ENCODE measurements at regions not wholly inside any gene's neighbourhood (a gene's known extent, or its start where the extent isn't known, plus 50 kb on each side); places are given as distances from the start of the nearest gene placed in this dataset.

GRCh38 chr10:88138319-88138848 is 275.0 kb downstream of the PTEN start:
- intact Hi-C loops (cut with micrococcal nuclease; ENCODE audit: unreplicated experiment) = no loop called here
- BruUV-seq (replicated peaks) = no TSS peak
- in situ Hi-C loops (cut with HindIII; ENCODE audit: low pct_unique_long_range_greater_than_20kb, low sequenced_read_pairs) = no loop called here
- ATAC-seq (no peak), DNase-seq (ENCODE audit: low read depth, low spot score) (no peak)
- ChIA-PET POLR2A (no interaction called here), CTCF (no interaction called here)
- Histone ChIP-seq H3K9me3 (ENCODE audit: control insufficient read depth, insufficient read depth, low read depth, low read length) (no peaks in the 10 kb centered on the region), H3K4me3 (ENCODE audit: low read depth in 2 of 2, low read length in 2 of 2) (no peak overlapping the region), H3K27ac (ENCODE audit: low read length) (no peak overlapping the region), H3K36me3 (ENCODE audit: control insufficient read depth, insufficient read depth, low read length) (no peaks in the 10 kb centered on the region), H3K27me3 (ENCODE audit: control insufficient read depth, insufficient read depth, low read length) (no peaks in the 10 kb centered on the region), H3K4me1 (ENCODE audit: control insufficient read depth, insufficient read depth, low read length) (no peaks in the 10 kb centered on the region)
- TF ChIP-seq TCF7L2 (IDR thresholded peaks at IDR 0.05; ENCODE audit: low read depth, low read length) (no peak), SIN3A (IDR thresholded peaks at IDR 0.05; ENCODE audit: borderline replicate concordance, insufficient read depth, low read depth, low read length) (no peak), POLR2AphosphoS5 (IDR thresholded peaks at IDR 0.05; ENCODE audit: low read depth, low read length) (no peak), REST (IDR thresholded peaks at IDR 0.05; ENCODE audit: insufficient read depth in 1 of 2, low read depth in 2 of 2, low read length in 1 of 2) (no peak)
- TF ChIP-seq, protein P1, sequence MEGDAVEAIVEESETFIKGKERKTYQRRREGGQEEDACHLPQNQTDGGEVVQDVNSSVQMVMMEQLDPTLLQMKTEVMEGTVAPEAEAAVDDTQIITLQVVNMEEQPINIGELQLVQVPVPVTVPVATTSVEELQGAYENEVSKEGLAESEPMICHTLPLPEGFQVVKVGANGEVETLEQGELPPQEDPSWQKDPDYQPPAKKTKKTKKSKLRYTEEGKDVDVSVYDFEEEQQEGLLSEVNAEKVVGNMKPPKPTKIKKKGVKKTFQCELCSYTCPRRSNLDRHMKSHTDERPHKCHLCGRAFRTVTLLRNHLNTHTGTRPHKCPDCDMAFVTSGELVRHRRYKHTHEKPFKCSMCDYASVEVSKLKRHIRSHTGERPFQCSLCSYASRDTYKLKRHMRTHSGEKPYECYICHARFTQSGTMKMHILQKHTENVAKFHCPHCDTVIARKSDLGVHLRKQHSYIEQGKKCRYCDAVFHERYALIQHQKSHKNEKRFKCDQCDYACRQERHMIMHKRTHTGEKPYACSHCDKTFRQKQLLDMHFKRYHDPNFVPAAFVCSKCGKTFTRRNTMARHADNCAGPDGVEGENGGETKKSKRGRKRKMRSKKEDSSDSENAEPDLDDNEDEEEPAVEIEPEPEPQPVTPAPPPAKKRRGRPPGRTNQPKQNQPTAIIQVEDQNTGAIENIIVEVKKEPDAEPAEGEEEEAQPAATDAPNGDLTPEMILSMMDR (IDR thresholded peaks at IDR 0.05) = no peak

DNA sequence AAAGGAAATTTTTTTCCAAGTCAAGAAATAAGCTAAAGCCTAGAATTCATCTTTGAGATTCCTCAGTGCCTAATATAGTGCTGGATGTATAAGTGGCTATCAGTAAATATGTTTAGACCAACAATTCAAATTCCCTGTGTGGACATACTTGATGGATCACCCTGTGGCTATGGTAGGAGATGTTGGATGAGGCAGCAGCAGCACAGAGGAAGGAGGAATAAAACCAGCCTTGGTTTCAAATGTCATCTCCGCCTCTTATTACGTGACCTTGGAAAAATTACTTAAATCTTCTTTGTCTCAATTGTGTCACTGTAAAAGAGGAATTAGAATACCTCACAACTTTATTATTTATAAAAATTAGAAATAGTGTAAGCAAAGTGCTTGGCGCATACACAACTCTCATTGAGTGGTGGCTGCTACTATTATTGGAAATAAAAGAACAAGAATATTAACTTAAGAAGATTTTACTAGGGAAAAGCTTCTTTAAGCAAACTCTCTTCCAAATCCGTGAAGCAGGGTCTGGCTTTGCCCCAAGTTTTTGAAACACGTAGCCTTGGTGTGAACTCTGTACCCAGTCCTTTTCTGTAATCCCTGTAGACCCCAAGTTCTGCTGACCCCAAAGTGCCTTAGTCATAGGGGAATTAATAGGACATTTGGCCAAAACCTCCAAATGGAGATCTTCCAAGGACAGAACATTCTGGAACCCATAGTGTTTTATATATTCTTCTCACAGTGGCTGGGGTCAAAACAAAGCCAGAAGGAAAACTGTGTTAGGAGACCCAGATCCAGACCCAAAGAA is 283.8 kb downstream of the PTEN start:
- BruUV-seq (replicated peaks) = no TSS peak
- DNase-seq (ENCODE audit: low read depth, low spot score) = no peak
- in situ Hi-C loops (cut with HindIII; ENCODE audit: low pct_unique_long_range_greater_than_20kb, low sequenced_read_pairs) (no loop called here), intact Hi-C loops (cut with micrococcal nuclease; ENCODE audit: unreplicated experiment) (no loop called here)
- POLR2A ChIA-PET = no interaction called here
- Histone ChIP-seq H3K27me3 (ENCODE audit: control insufficient read depth, insufficient read depth, low read length) (no peaks in the 10 kb centered on the region; the same call in 1 of the 2 replicates), H3K27ac (ENCODE audit: low read length) (no peak overlapping the region), H3K4me1 (ENCODE audit: control insufficient read depth, insufficient read depth, low read length) (no peaks in the 10 kb centered on the region), H3K36me3 (ENCODE audit: control insufficient read depth, insufficient read depth, low read length) (no peaks in the 10 kb centered on the region), H3K9me3 (ENCODE audit: control insufficient read depth, insufficient read depth, low read depth, low read length) (no peaks in the 10 kb centered on the region), H3K4me3 (ENCODE audit: low read depth in 2 of 2, low read length in 2 of 2) (no peak overlapping the region)
- ATAC-seq = no peak
- CTCF ChIA-PET = no interaction called here
- TF ChIP-seq POLR2AphosphoS5 (IDR thresholded peaks at IDR 0.05; ENCODE audit: low read depth, low read length) = no peak
- no peak for TF ChIP-seq SIN3A (IDR thresholded peaks at IDR 0.05; ENCODE audit: borderline replicate concordance, insufficient read depth, low read depth, low read length)
- no peak for TF ChIP-seq TCF7L2 (IDR thresholded peaks at IDR 0.05; ENCODE audit: low read depth, low read length)
- TF ChIP-seq, protein P1 (IDR thresholded peaks at IDR 0.05) = no peak
- no peak for TF ChIP-seq REST (IDR thresholded peaks at IDR 0.05; ENCODE audit: insufficient read depth in 1 of 2, low read depth in 2 of 2, low read length in 1 of 2)

All from Panc1 (cell line).